GM18868 (cell line): ENCODE measurements at regions not wholly inside any gene's neighbourhood (a gene's known extent, or its start where the extent isn't known, plus 50 kb on each side); places are given as distances from the start of the nearest gene placed in this dataset.
A peak's percentile ranks its signal among the peaks of the same experiment; 100 is the strongest.

Experiments used
- ATAC-seq: cut with Tn5 transposase; IDR thresholded peaks from one replicate; pipeline ENCODE4 v1.9.1; 2021; ENCODE audit warnings: mild to moderate bottlenecking, moderate library complexity; ENCODE audit not compliant: unreplicated experiment

GRCh38 chr5:111914966-111915636, 158.1 kb upstream of the NREP start:
- ATAC-seq, result no peak

DNA sequence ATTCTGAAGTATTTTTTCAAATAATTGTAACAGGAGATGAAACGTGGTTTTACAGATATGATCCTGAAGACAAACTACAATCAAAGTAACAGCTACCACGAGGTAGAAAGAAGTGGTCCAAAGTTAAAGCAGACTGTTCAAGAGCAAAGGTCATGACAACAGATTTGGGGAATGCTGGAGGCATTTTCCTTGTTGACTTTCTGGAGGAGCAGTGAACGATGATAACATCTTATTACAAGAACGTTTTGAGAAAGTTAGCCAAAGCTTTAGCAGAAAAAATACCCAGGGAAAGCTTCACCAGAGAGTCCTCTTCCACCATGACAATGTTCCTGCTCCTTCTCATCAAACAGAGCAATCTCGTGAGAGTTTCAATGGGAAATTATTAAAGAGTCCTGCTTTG, 145.4 kb upstream of the NREP start:
- no peak for ATAC-seq

GRCh38 chr5:111901296-111901695, 144.3 kb upstream of the NREP start:
- no peak for ATAC-seq

GRCh38 chr5:111892949-111893348, 136.0 kb upstream of the NREP start:
- ATAC-seq, result no peak

DNA sequence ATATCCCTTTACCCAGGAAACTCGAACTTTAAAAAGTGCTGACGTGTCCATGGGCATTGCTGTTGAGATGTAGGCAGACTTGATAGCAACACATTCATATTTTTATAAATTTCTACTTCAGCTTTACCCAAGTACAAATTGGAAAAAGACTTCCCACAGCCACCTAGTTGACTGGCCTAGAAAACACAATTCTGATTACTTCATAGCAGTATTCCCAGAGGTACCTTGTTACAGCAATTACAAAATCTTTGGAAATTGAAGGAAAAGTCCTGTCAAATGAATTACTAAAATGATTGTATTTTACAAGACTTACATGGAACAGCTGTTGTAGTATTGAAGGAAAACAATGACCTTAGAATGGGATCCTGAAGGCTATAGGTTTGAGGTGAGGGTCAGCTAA, 130.7 kb upstream of the NREP start:
- ATAC-seq, result no peak

- ATAC-seq, result no peak
Measured at GRCh38 chr5:111869681-111870080, 112.7 kb upstream of the NREP start.

DNA sequence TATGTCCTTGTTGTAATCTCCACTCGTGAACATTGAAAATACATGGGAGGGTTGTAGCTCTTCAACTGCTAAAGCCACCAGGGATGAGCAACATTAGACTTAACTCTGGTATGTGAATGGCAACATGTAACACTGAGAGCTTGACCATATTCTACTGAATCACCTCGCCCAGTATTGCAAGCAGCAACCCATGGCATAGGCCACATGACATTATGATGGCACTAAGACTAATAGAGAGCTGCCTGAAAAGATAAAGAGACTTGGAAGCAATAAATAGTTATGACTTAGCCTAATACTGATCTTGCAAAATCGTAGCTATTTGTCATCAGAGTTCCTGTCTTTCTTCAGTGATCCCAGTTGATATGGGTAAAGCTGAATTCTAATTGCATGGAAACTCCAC, 108.4 kb upstream of the NREP start:
- ATAC-seq, result no peak

- ATAC-seq, result no peak
Measured at GRCh38 chr5:111863801-111864200, 106.8 kb upstream of the NREP start.

- no peak for ATAC-seq
Measured at GRCh38 chr5:111859533-111860270, 102.7 kb upstream of the NREP start.

GRCh38 chr5:111859031-111859430, 102.0 kb upstream of the NREP start:
- ATAC-seq, result no peak

- ATAC-seq, result no peak
Measured at GRCh38 chr5:111857623-111858022, 100.6 kb upstream of the NREP start.

DNA sequence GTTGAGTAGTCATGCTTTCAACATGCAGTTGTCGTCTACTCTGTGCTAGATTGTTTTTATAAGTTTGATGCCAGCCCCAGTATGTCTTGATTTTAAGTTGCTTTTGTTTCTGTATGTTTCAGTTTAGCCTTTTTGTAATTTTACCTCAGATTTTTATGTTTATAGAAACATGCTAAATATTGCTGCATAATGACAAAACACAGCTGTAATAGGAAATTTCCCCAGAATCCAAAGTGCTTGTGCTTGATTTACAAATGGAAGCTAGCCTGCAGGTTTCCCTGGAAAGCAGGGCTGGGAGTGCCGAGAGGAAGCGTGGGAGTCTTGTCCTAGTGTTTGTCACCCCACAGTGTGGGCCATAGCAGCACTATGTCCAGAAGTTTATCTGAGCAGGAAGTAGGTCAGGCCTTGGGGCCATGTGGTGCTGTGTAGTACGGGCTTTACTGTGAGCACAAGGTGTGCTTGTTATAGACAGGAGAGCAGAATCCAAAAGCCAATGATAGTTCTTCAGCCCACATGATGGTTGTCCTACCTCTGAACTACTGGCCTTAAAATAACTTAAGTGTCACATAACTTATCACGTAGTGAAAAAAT, 100.0 kb upstream of the NREP start:
- ATAC-seq, result no peak

- ATAC-seq, result no peak
Measured at GRCh38 chr5:111855356-111855755, 98.4 kb upstream of the NREP start.

GRCh38 chr5:111854186-111854585, 97.2 kb upstream of the NREP start:
- peak; percentile 36 for ATAC-seq

- peak; percentile 74 for ATAC-seq
Measured at GRCh38 chr5:111853748-111854147, 96.8 kb upstream of the NREP start.

- ATAC-seq, result no peak
Measured at GRCh38 chr5:111851631-111852548, 94.9 kb upstream of the NREP start.

DNA sequence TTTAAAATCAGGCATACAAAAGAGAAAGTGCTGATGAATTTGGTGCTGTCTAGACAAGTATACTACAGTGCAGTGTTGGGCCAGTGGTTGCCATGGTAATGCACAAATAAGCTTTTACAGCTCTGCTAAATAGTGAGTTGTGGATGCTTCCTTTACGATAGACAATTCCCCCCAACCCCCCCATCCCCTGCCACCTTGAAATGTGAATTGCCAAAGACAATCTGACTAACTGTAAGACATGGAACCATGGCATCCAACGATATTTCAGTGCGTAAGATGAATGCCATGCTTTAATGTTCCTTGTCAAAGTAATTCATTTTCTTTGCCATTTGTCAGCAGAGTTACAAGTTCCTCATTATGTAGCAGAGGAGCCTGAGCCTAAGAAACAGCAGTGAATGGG, 91.5 kb upstream of the NREP start:
- ATAC-seq, result no peak

GRCh38 chr5:111847052-111847925, 90.3 kb upstream of the NREP start:
- no peak for ATAC-seq

- ATAC-seq, result no peak
Measured at GRCh38 chr5:111840036-111840674, 83.2 kb upstream of the NREP start.

- no peak for ATAC-seq
Measured at GRCh38 chr5:111839438-111839837, 82.4 kb upstream of the NREP start.
